ENCODE measurements at regions not wholly inside any gene's neighbourhood (a gene's known extent, or its start where the extent isn't known, plus 50 kb on each side); places are given as distances from the start of the nearest gene placed in this dataset.

DNA sequence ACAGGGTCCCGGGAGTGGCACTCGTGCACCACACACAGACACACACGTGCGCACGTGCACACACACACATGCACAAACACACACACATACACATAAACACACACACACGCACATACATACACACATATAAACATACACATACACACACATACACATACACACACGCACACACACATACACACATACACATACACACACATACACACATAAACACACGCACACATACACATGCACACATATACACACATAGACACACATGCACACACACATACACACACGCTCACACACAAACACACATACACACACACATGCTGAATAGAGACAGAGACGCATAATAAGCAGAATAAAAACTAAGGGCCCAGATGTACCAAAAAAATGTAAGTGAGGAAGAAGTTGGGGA is 332.2 kb upstream of the CXorf51B start:
- in situ Hi-C loops (cut with HindIII; ENCODE audit: extremely low pct_ligation_motif_present, low pct_unique_long_range_greater_than_20kb), result no loop called here
- ATAC-seq, result no peak

DNA sequence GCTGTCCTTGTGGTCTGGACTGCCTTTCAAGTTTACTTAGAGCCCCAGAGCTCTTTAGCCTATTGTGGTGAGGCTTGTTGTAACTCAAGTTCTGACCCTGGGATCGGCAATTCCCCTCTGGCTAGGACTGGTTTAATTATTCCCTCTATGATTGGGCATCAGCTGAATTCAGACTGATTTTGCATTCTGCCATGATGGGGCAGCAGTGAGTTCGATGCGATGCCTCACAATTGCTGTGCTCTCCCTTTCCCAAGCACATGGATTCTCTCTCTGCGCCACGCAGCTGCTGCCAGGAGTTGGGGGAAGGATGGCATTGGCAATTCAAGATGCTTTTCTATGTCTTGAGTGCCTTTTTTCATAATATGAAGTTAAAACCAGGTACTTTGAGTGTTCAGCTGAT is 327.8 kb upstream of the CXorf51B start:
- no TSS peak for BruUV-seq (replicated peaks)
- WGBS (ENCODE audit: low lambda C conversion rate), result no CpG with 5 or more reads among the region's 5 CpGs

More for the DNA sequence above, 332.2 kb upstream of the CXorf51B start:
- CTCF ChIA-PET (ENCODE audit: low intra/inter-chr PET ratio, low total read pairs), result no interaction called here
- no peak for TF ChIP-seq MAFK (conservative IDR thresholded peaks at IDR 0.05 in 1 of 2, IDR thresholded peaks at IDR 0.05 in 1 of 2; ENCODE audit: low read length in 2 of 2)
- TF ChIP-seq, protein P1, sequence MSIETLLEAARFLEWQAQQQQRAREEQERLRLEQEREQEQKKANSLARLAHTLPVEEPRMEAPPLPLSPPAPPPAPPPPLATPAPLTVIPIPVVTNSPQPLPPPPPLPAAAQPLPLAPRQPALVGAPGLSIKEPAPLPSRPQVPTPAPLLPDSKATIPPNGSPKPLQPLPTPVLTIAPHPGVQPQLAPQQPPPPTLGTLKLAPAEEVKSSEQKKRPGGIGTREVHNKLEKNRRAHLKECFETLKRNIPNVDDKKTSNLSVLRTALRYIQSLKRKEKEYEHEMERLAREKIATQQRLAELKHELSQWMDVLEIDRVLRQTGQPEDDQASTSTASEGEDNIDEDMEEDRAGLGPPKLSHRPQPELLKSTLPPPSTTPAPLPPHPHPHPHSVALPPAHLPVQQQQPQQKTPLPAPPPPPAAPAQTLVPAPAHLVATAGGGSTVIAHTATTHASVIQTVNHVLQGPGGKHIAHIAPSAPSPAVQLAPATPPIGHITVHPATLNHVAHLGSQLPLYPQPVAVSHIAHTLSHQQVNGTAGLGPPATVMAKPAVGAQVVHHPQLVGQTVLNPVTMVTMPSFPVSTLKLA (IDR thresholded peaks at IDR 0.05), result peak; percentile 43; the same call in 1 of the 2 replicates
- no peak overlapping the region for H3K9ac ChIP-seq (ENCODE audit: insufficient read depth, low read depth, low read length)
- no peaks in the 10 kb centered on the region for H3K79me2 ChIP-seq (ENCODE audit: insufficient read depth, low read length)
- H3K36me3 ChIP-seq (replicated peaks in 1 of 2; ENCODE audit: control insufficient read depth in 1 of 2, insufficient read depth in 2 of 2, low read length in 2 of 2), result no peaks in the 10 kb centered on the region
- H3K27me3 ChIP-seq (ENCODE audit: control insufficient read depth in 1 of 2, insufficient read depth in 2 of 2, low read length in 2 of 2), result no peaks in the 10 kb centered on the region
- BruUV-seq (replicated peaks), result no TSS peak
- H3K4me3 ChIP-seq (replicated peaks in 1 of 3; ENCODE audit: insufficient read depth in 1 of 3, low read depth in 2 of 3, low read length in 3 of 3), result no peak overlapping the region
- no peak overlapping the region for H3K4me2 ChIP-seq (ENCODE audit: low read depth, low read length)
- no peak overlapping the region for H2AFZ ChIP-seq (ENCODE audit: low read length)
- FAIRE-seq, result no peak
- no peak overlapping the region for H3K27ac ChIP-seq (ENCODE audit: extremely low read length, insufficient read depth, low read length)
- WGBS (ENCODE audit: low lambda C conversion rate), result 48% methylated on average over 4 of the region's 10 CpGs
- no peak for DNase-seq (ENCODE audit: low spot score)
- POLR2A ChIA-PET, result no interaction called here
- peaks cover 42% of the 10 kb centered on the region for H3K9me3 ChIP-seq (ENCODE audit: low read length)
- intact Hi-C loops (cut with micrococcal nuclease; ENCODE audit: unreplicated experiment), result no loop called here
- H3K4me1 ChIP-seq (ENCODE audit: insufficient read depth, low read length), result no peaks in the 10 kb centered on the region
- H4K20me1 ChIP-seq (ENCODE audit: insufficient read depth, low read length), result no peaks in the 10 kb centered on the region

More for the DNA sequence above, 327.8 kb upstream of the CXorf51B start:
- TF ChIP-seq, protein P2, sequence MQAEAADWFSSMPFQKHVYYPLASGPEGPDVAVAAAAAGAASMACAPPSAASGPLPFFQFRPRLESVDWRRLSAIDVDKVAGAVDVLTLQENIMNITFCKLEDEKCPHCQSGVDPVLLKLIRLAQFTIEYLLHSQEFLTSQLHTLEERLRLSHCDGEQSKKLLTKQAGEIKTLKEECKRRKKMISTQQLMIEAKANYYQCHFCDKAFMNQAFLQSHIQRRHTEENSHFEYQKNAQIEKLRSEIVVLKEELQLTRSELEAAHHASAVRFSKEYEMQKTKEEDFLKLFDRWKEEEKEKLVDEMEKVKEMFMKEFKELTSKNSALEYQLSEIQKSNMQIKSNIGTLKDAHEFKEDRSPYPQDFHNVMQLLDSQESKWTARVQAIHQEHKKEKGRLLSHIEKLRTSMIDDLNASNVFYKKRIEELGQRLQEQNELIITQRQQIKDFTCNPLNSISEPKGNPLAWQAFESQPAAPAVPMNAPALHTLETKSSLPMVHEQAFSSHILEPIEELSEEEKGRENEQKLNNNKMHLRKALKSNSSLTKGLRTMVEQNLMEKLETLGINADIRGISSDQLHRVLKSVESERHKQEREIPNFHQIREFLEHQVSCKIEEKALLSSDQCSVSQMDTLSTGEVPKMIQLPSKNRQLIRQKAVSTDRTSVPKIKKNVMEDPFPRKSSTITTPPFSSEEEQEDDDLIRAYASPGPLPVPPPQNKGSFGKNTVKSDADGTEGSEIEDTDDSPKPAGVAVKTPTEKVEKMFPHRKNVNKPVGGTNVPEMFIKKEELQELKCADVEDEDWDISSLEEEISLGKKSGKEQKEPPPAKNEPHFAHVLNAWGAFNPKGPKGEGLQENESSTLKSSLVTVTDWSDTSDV (CRISPR knock-in tag; IDR thresholded peaks at IDR 0.05), result no peak
- TF ChIP-seq ZNF597 (CRISPR knock-in tag; IDR thresholded peaks at IDR 0.05) (no peak), ZNF737 (CRISPR knock-in tag; IDR thresholded peaks at IDR 0.05; ENCODE audit: borderline replicate concordance) (no peak), EEA1 (CRISPR knock-in tag; IDR thresholded peaks at IDR 0.05; ENCODE audit: borderline replicate concordance) (no peak), RARA (CRISPR knock-in tag; IDR thresholded peaks at IDR 0.05) (no peak), BHLHE40 (IDR thresholded peaks at IDR 0.05; ENCODE audit: low read length) (no peak), ZNF3 (CRISPR knock-in tag; IDR thresholded peaks at IDR 0.05) (no peak), XBP1 (CRISPR knock-in tag; IDR thresholded peaks at IDR 0.05) (no peak)
- Histone ChIP-seq H4K20me1 (ENCODE audit: insufficient read depth, low read length) (no peaks in the 10 kb centered on the region), H3K4me3 (replicated peaks in 1 of 3; ENCODE audit: insufficient read depth in 1 of 3, low read depth in 2 of 3, low read length in 3 of 3) (no peak overlapping the region), H3K9ac (ENCODE audit: insufficient read depth, low read depth, low read length) (no peak overlapping the region), H3K27me3 (ENCODE audit: control insufficient read depth in 1 of 2, insufficient read depth in 2 of 2, low read length in 2 of 2) (no peaks in the 10 kb centered on the region), H3K36me3 (replicated peaks in 1 of 2; ENCODE audit: control insufficient read depth in 1 of 2, insufficient read depth in 2 of 2, low read length in 2 of 2) (no peaks in the 10 kb centered on the region), H3K79me2 (ENCODE audit: insufficient read depth, low read length) (no peaks in the 10 kb centered on the region), H3K4me2 (ENCODE audit: low read depth, low read length) (no peak overlapping the region), H3K27ac (ENCODE audit: extremely low read length, insufficient read depth, low read length) (no peak overlapping the region), H2AFZ (ENCODE audit: low read length) (no peak overlapping the region), H3K9me3 (ENCODE audit: low read length) (peaks cover 46% of the 10 kb centered on the region), H3K4me1 (ENCODE audit: insufficient read depth, low read length) (no peaks in the 10 kb centered on the region)
- ChIA-PET POLR2A (no interaction called here), CTCF (ENCODE audit: low intra/inter-chr PET ratio, low total read pairs) (no interaction called here)
- DNase-seq (ENCODE audit: low spot score) (no peak), ATAC-seq (no peak), FAIRE-seq (no peak)
- intact Hi-C loops (cut with micrococcal nuclease; ENCODE audit: unreplicated experiment), result no loop called here
- in situ Hi-C loops (cut with HindIII; ENCODE audit: extremely low pct_ligation_motif_present, low pct_unique_long_range_greater_than_20kb), result no loop called here

All from HepG2 (cell line).